Omental fat pad (tissue), 3 donors: ENCODE measurements at regions not wholly inside any gene's neighbourhood (a gene's known extent, or its start where the extent isn't known, plus 50 kb on each side); places are given as distances from the start of the nearest gene placed in this dataset.

Experiments
- ATAC-seq: fragments of 150-250 bp; one replicate; pipeline ENCODE4 v1.9.1; 2016; ENCODE audit warnings: mild to moderate bottlenecking, moderate library complexity; ENCODE audit not compliant: low FRiP score
- DNase-seq: peaks from one replicate; pipeline ENCODE4 v3.0.0-alpha.2; 2019; ENCODE audit warnings: low spot score
- CTCF ChIP-seq, 3 donors: fragments of 450-650 bp; IDR thresholded peaks; one replicate each; pipeline ENCODE4 v1.5.1; 2016 to 2017; ENCODE audit warnings: antibody characterized with exemption in 3 of 3, mild to moderate bottlenecking in 3 of 3, moderate library complexity in 2 of 3

- DNase-seq (no peak), ATAC-seq (no peak)
- no peak for TF ChIP-seq CTCF (IDR thresholded peaks at IDR 0.05)
Measured at GRCh38 chr5:2459251-2459650, 292.2 kb downstream of the IRX2 start.

GRCh38 chr5:2455878-2456277 is 295.6 kb downstream of the IRX2 start:
- TF ChIP-seq CTCF (IDR thresholded peaks at IDR 0.05) = no peak
- DNase-seq = no peak
- ATAC-seq = no peak

- no peak for TF ChIP-seq CTCF (IDR thresholded peaks at IDR 0.05)
- ATAC-seq (no peak), DNase-seq (no peak)
Measured at GRCh38 chr5:2454876-2455275, 296.6 kb downstream of the IRX2 start.

GRCh38 chr5:2453781-2454180 is 297.7 kb downstream of the IRX2 start:
- TF ChIP-seq CTCF (IDR thresholded peaks at IDR 0.05) = no peak

GRCh38 chr5:2451100-2451499 is 300.4 kb downstream of the IRX2 start:
- no peak for ATAC-seq
- TF ChIP-seq CTCF (IDR thresholded peaks at IDR 0.05) = no peak
- DNase-seq = no peak

More at GRCh38 chr5:2453781-2454180, 297.7 kb downstream of the IRX2 start:
- no peak for ATAC-seq
- DNase-seq = no peak

GRCh38 chr5:2442496-2443354 is 308.8 kb downstream of the IRX2 start:
- ATAC-seq (no peak), DNase-seq (no peak)
- no peak for TF ChIP-seq CTCF (IDR thresholded peaks at IDR 0.05)
